SK-N-SH (cell line): ENCODE measurements at regions not wholly inside any gene's neighbourhood (a gene's known extent, or its start where the extent isn't known, plus 50 kb on each side); places are given as distances from the start of the nearest gene placed in this dataset.

Experiments
- CTCF ChIA-PET: fragments of 300-600, 350-600 bp; formaldehyde crosslinking; extraction: SDS; loops from one replicate; lab custom pipeline; 2021; lab: Yijun Ruan, JAX
- POLR2A ChIA-PET: fragments of 350-600 bp; sonication (Branson Sonifier 250); formaldehyde crosslinking; extraction: SDS; loops from one replicate; lab custom pipeline; 2020; ENCODE audit warnings: antibody characterized with exemption, inconsistent platforms; lab: Yijun Ruan, JAX
- DNase-seq: peaks from one replicate; pipeline ENCODE4 v3.0.0; 2012
- H2AFZ ChIP-seq: fragments of 200-600 bp; sonication (generic); 2 replicates; pipeline ENCODE4 v1.8.1; 2016; ENCODE audit warnings: antibody characterized with exemption, mild to moderate bottlenecking, low read depth
- H3F3A ChIP-seq: fragments of 200-600 bp; sonication (generic); replicated peaks from 2 replicates; pipeline ENCODE3; 2016; ENCODE audit warnings: antibody characterized with exemption, mild to moderate bottlenecking; ENCODE audit not compliant: insufficient read depth
- H3K27ac ChIP-seq, 2 experiments: fragments of 200-500 bp in 1 of 2; fragments of 200-600 bp in 1 of 2; sonication (Bioruptor generic) in 1 of 2; sonication (generic), shearing (Covaris generic) in 1 of 2; 2 replicates each; pipeline versions ENCODE4 v1.5.1 to v1.6.1; 2014 to 2016; ENCODE audit warnings: low read depth in 2 of 2, inconsistent platforms in 1 of 2, low read length in 1 of 2, mild to moderate bottlenecking in 1 of 2, mixed read lengths in 1 of 2
- H3K27me3 ChIP-seq: fragments of 200-600 bp; sonication (generic), shearing (Covaris generic); 2 replicates; pipeline ENCODE4 v1.6.1; 2016; ENCODE audit warnings: mixed run types; ENCODE audit not compliant: insufficient read depth
- H3K36me3 ChIP-seq, 2 experiments: fragments of 200-500 bp in 1 of 2; fragments of 200-600 bp in 1 of 2; sonication (Bioruptor generic) in 1 of 2; sonication (generic) in 1 of 2; replicated peaks in 1 of 2; 2 replicates each; pipeline versions ENCODE3 to v1.5.1; 2014 to 2016; ENCODE audit warnings: low read length in 1 of 2, mild to moderate bottlenecking in 1 of 2; ENCODE audit not compliant: insufficient read depth in 2 of 2, control insufficient read depth in 1 of 2
- H3K4me1 ChIP-seq, 2 experiments: fragments of 200-500 bp in 1 of 2; fragments of 200-600 bp in 1 of 2; sonication (Bioruptor generic) in 1 of 2; sonication (generic), shearing (Covaris generic) in 1 of 2; 2 replicates each; pipeline versions ENCODE4 v1.5.1 to v1.6.1; 2014 to 2016; ENCODE audit warnings: low read depth in 1 of 2, low read length in 1 of 2, mixed run types in 1 of 2; ENCODE audit not compliant: insufficient read depth in 2 of 2, control insufficient read depth in 1 of 2
- H3K4me2 ChIP-seq: fragments of 200-600 bp; sonication (generic), shearing (Covaris generic); 2 replicates; pipeline ENCODE4 v1.6.1; 2017; ENCODE audit warnings: mixed run types
- H3K4me3 ChIP-seq, 2 experiments: fragments of 200-500 bp in 1 of 2; fragments of 200-600 bp in 1 of 2; sonication (Bioruptor generic) in 1 of 2; sonication (generic), shearing (Covaris generic) in 1 of 2; 2 replicates each; pipeline versions ENCODE4 v1.5.1 to v1.8.1; 2014 to 2016; ENCODE audit warnings: low read depth in 2 of 2, inconsistent platforms in 1 of 2, low read length in 1 of 2, mild to moderate bottlenecking in 1 of 2, mixed read lengths in 1 of 2, moderate library complexity in 1 of 2
- H3K79me2 ChIP-seq: fragments of 200-600 bp; sonication (generic); 2 replicates; pipeline ENCODE4 v1.8.1; 2017; ENCODE audit warnings: mild to moderate bottlenecking; ENCODE audit not compliant: insufficient read depth
- H3K9ac ChIP-seq: fragments of 200-600 bp; sonication (generic); 2 replicates; pipeline ENCODE4 v1.6.1; 2017; ENCODE audit warnings: mixed run types
- H3K9me2 ChIP-seq: fragments of 200-600 bp; sonication (generic); 2 replicates; pipeline ENCODE4 v1.6.1; 2017; ENCODE audit warnings: mixed run types
- H3K9me3 ChIP-seq: fragments of 200-600 bp; sonication (generic); 2 replicates; pipeline ENCODE4 v1.6.1; 2017; ENCODE audit warnings: mixed run types, mild to moderate bottlenecking, moderate library complexity
- H4K20me1 ChIP-seq: fragments of 200-600 bp; sonication (generic); 2 replicates; pipeline ENCODE4 v1.6.1; 2017; ENCODE audit warnings: mild to moderate bottlenecking, mixed run types; ENCODE audit not compliant: insufficient read depth
- CHD2 ChIP-seq: fragments of 150-350 bp; IDR thresholded peaks from 2 replicates; pipeline ENCODE4 v1.6.1; 2018; ENCODE audit warnings: low read length; ENCODE audit not compliant: partially characterized antibody
- ELF1 ChIP-seq: IDR thresholded peaks from 2 replicates; pipeline ENCODE4 v1.4.0; 2012
- EP300 ChIP-seq, 2 experiments: IDR thresholded peaks; 2 replicates each; pipeline versions ENCODE4 v1.4.0 to v1.6.1; 2012; ENCODE audit warnings: borderline replicate concordance in 1 of 2, low read depth in 1 of 2, low read length in 1 of 2
- EZH2phosphoT487 ChIP-seq: fragments of 200-600 bp; sonication (generic); IDR thresholded peaks from 2 replicates; pipeline ENCODE4 v1.6.1; 2017; ENCODE audit warnings: low read depth, mixed run types, mild to moderate bottlenecking, antibody characterized with exemption, moderate library complexity, borderline replicate concordance
- FOSL2 ChIP-seq: IDR thresholded peaks from 2 replicates; pipeline ENCODE4 v1.4.0; 2012; ENCODE audit warnings: low read depth, mild to moderate bottlenecking, moderate library complexity, borderline replicate concordance
- FOXJ3 ChIP-seq: sonication (generic); formaldehyde crosslinking; IDR thresholded peaks from 2 replicates; pipeline ENCODE4 v1.5.1; 2020; ENCODE audit warnings: mild to moderate bottlenecking, missing genetic modification reagents
- FOXM1 ChIP-seq: IDR thresholded peaks from 2 replicates; pipeline ENCODE4 v1.4.0; 2012; ENCODE audit warnings: low read depth, mild to moderate bottlenecking
- GABPA ChIP-seq: IDR thresholded peaks from 2 replicates; pipeline ENCODE4 v1.4.0; 2012; ENCODE audit warnings: low read depth, mild to moderate bottlenecking
- GATA2 ChIP-seq: sonication (generic); formaldehyde crosslinking; IDR thresholded peaks from 2 replicates; pipeline ENCODE4 v1.5.0; 2020; ENCODE audit warnings: mild to moderate bottlenecking, missing genetic modification reagents
- IRF3 ChIP-seq: fragments of 150-350 bp; IDR thresholded peaks from 2 replicates; pipeline ENCODE4 v1.6.1; 2016; ENCODE audit warnings: mild to moderate bottlenecking, low read depth, low read length
- JUND ChIP-seq: IDR thresholded peaks from 2 replicates; pipeline ENCODE4 v1.4.0; 2012
- MAX ChIP-seq: IDR thresholded peaks from 2 replicates; pipeline ENCODE4 v1.4.0; 2012; ENCODE audit warnings: low read depth
- MEF2A ChIP-seq: IDR thresholded peaks from 2 replicates; pipeline ENCODE4 v1.4.0; 2012; ENCODE audit warnings: low read depth, borderline replicate concordance
- MXI1 ChIP-seq: IDR thresholded peaks from 2 replicates; pipeline ENCODE4 v1.6.1; 2012; ENCODE audit warnings: mild to moderate bottlenecking, low read depth, low read length, improper control_type of control experiment
- NRF1 ChIP-seq: IDR thresholded peaks from 2 replicates; pipeline ENCODE4 v1.6.1; 2012; ENCODE audit warnings: low read depth, mild to moderate bottlenecking, low read length
- POLR2AphosphoS5 ChIP-seq: IDR thresholded peaks from 2 replicates; pipeline ENCODE4 v1.6.1; 2012; ENCODE audit warnings: low read depth, low read length
- RAD21 ChIP-seq: IDR thresholded peaks from 2 replicates; pipeline ENCODE4 v1.6.1; 2012; ENCODE audit warnings: mild to moderate bottlenecking, low read length
- RCOR1 ChIP-seq: fragments of 150-350 bp; IDR thresholded peaks from 2 replicates; pipeline ENCODE4 v1.6.1; 2017; ENCODE audit warnings: antibody characterized with exemption, low read length
- RXRA ChIP-seq: IDR thresholded peaks from 2 replicates; pipeline ENCODE4 v1.4.0; 2012; ENCODE audit warnings: low read depth, mild to moderate bottlenecking, borderline replicate concordance
- SMC3 ChIP-seq: IDR thresholded peaks from 2 replicates; pipeline ENCODE4 v1.6.1; 2012; ENCODE audit warnings: low read depth, low read length, improper control_type of control experiment
- TAF1 ChIP-seq: IDR thresholded peaks from 2 replicates; pipeline ENCODE4 v1.6.1; 2012; ENCODE audit warnings: low read depth, mild to moderate bottlenecking, low read length, moderate library complexity, borderline replicate concordance
- TEAD4 ChIP-seq: IDR thresholded peaks from 2 replicates; pipeline ENCODE4 v1.4.0; 2012; ENCODE audit warnings: mild to moderate bottlenecking, borderline replicate concordance; ENCODE audit not compliant: insufficient read depth
- WGBS: methylation state at CpG from one replicate; pipeline ENCODE4 v1.1.6; 2017; ENCODE audit warnings: low lambda C conversion rate; 5-methylcytosine and 5-hydroxymethylcytosine counted together
- TF ChIP-seq, protein P1 (sequence below): fragments of 200-600 bp; sonication (generic); IDR thresholded peaks from 2 replicates; pipeline ENCODE4 v1.6.1; 2017; ENCODE audit warnings: antibody characterized with exemption, mild to moderate bottlenecking, moderate library complexity

- no peak overlapping the region for H2AFZ ChIP-seq
- no peak overlapping the region for H3K27ac ChIP-seq
- peak; percentile 40 for DNase-seq
- no peak overlapping the region for H3K9ac ChIP-seq
- no peaks in the 10 kb centered on the region for H4K20me1 ChIP-seq
- no peaks in the 10 kb centered on the region for H3K27me3 ChIP-seq
- H3K9me2 ChIP-seq: no peaks in the 10 kb centered on the region
- POLR2A ChIA-PET: interaction anchor here (1.0 kb wide), 1 partner anchor 34 kb away, joined by 3 read pairs; no protein-coding TSS in a partner anchor
- no peaks in the 10 kb centered on the region for H3F3A ChIP-seq
- H3K4me2 ChIP-seq: no peak overlapping the region
- WGBS: 19% methylated on average over 3 of the region's 3 CpGs
- H3K4me3 ChIP-seq: no peak overlapping the region
- peaks cover 0 to 3% of the 10 kb centered on the region in 2 experiments; a peak in 2 of 4 replicates for H3K4me1 ChIP-seq
- no peaks in the 10 kb centered on the region for H3K9me3 ChIP-seq
- H3K36me3 ChIP-seq: no peaks in the 10 kb centered on the region
- CTCF ChIA-PET: interaction anchor here (0.6 to 1.3 kb wide), 3 partner anchors 14 to 182 kb away, joined by 3 to 6 read pairs (median 3); no protein-coding TSS in a partner anchor
- no peak for TF ChIP-seq JUND
- no peak for TF ChIP-seq MAX
- no peak for TF ChIP-seq CHD2
- no peak for TF ChIP-seq TEAD4
- peak; percentile 48; the same call in 1 of the 2 replicates for TF ChIP-seq RCOR1
- no peak for TF ChIP-seq TAF1
- TF ChIP-seq IRF3: no peak
- TF ChIP-seq GATA2 (CRISPR knock-in tag): peak; percentile 79
- TF ChIP-seq, protein P1, sequence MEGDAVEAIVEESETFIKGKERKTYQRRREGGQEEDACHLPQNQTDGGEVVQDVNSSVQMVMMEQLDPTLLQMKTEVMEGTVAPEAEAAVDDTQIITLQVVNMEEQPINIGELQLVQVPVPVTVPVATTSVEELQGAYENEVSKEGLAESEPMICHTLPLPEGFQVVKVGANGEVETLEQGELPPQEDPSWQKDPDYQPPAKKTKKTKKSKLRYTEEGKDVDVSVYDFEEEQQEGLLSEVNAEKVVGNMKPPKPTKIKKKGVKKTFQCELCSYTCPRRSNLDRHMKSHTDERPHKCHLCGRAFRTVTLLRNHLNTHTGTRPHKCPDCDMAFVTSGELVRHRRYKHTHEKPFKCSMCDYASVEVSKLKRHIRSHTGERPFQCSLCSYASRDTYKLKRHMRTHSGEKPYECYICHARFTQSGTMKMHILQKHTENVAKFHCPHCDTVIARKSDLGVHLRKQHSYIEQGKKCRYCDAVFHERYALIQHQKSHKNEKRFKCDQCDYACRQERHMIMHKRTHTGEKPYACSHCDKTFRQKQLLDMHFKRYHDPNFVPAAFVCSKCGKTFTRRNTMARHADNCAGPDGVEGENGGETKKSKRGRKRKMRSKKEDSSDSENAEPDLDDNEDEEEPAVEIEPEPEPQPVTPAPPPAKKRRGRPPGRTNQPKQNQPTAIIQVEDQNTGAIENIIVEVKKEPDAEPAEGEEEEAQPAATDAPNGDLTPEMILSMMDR: no peak
- TF ChIP-seq RXRA: no peak
- TF ChIP-seq GABPA: no peak
- TF ChIP-seq EZH2phosphoT487: no peak
- TF ChIP-seq EP300 (IDR thresholded peaks at IDR 0.05; ENCODE audit: borderline replicate concordance in 1 of 2, low read depth in 1 of 2, low read length in 1 of 2): peak in 1 of 2 experiments; percentile 74; a peak in 2 of 4 replicates
- no peak for TF ChIP-seq ELF1
- TF ChIP-seq MXI1: peak; percentile 19; the same call in 1 of the 2 replicates
- no peak for TF ChIP-seq POLR2AphosphoS5
- TF ChIP-seq FOSL2: no peak
- TF ChIP-seq FOXM1: no peak
- TF ChIP-seq MEF2A: no peak
- no peak for TF ChIP-seq SMC3
- no peak for TF ChIP-seq NRF1
- TF ChIP-seq RAD21: no peak
- 0 out of 2 replicates have a peak, but pooled peaks have one; percentile 46 for TF ChIP-seq FOXJ3 (CRISPR knock-in tag)
- no peaks in the 10 kb centered on the region for H3K79me2 ChIP-seq
Observed at GRCh38 chr16:56136256-56136655, 55.0 kb upstream of the GNAO1 start.
